Heart right ventricle (tissue), 16 donors: ENCODE measurements at regions not wholly inside any gene's neighbourhood (a gene's known extent, or its start where the extent isn't known, plus 50 kb on each side); places are given as distances from the start of the nearest gene placed in this dataset.

Experiments
- ATAC-seq, 8 donors: fragments of 200-7000 bp; cut with Tn5 transposase; one replicate each; pipeline ENCODE4 v1.9.1; 2020; ENCODE audit warnings: mild to moderate bottlenecking in 8 of 8, moderate library complexity in 8 of 8, moderate number of reproducible peaks in 1 of 8
- DNase-seq, 2 donors: peaks; one replicate each; pipeline ENCODE4 v3.0.0-alpha.2; 2020
- H3K27ac ChIP-seq, 10 donors: fragments of 200-600 bp; sonication (generic) in 2 of 10; one replicate each; pipeline versions ENCODE4 v1.5.0 to v1.8.0; 2020 to 2022; ENCODE audit warnings: mild to moderate bottlenecking in 3 of 10
- H3K27me3 ChIP-seq, 7 donors: fragments of 200-600 bp; one replicate each; pipeline ENCODE4 v1.8.0; 2021 to 2022; ENCODE audit warnings: mild to moderate bottlenecking in 2 of 7
- H3K36me3 ChIP-seq, 9 donors: fragments of 200-600 bp; sonication (generic) in 1 of 9; one replicate each; pipeline versions ENCODE4 v1.5.0 to v1.8.0; 2020 to 2022; ENCODE audit warnings: mild to moderate bottlenecking in 2 of 9
- H3K4me1 ChIP-seq, 9 donors: fragments of 200-600 bp; sonication (generic) in 1 of 9; one replicate each; pipeline versions ENCODE4 v1.5.0 to v1.8.0; 2020 to 2022; ENCODE audit warnings: mild to moderate bottlenecking in 4 of 9
- H3K4me3 ChIP-seq, 10 donors: fragments of 200-600 bp; sonication (generic) in 2 of 10; one replicate each; pipeline versions ENCODE4 v1.5.0 to v1.8.0; 2020 to 2022; ENCODE audit warnings: mild to moderate bottlenecking in 7 of 10, moderate library complexity in 2 of 10
- H3K9me3 ChIP-seq, 11 donors: fragments of 200-600 bp in 10 of 11; sonication (generic) in 2 of 11; one replicate each; pipeline versions ENCODE4 v1.5.0 to v1.8.0; 2013 to 2022; ENCODE audit warnings: mild to moderate bottlenecking in 2 of 11, control low read depth in 1 of 11, moderate library complexity in 1 of 11
- CTCF ChIP-seq, 9 donors: fragments of 200-600 bp; sonication (generic) in 2 of 9; IDR thresholded peaks; one replicate each; pipeline versions ENCODE4 v1.5.0 to v1.8.0; 2021 to 2022; ENCODE audit warnings: antibody characterized with exemption in 9 of 9, mild to moderate bottlenecking in 5 of 9, moderate library complexity in 1 of 9
- WGBS, 2 donors: extraction: QIAGEN DNeasy Blood & Tissue Kit; methylation state at CpG; one replicate each; pipeline ENCODE4 v1.1.7; 2013; ENCODE audit warnings: inconsistent platforms in 1 of 2; 5-methylcytosine and 5-hydroxymethylcytosine counted together
- intact Hi-C, 10 donors: fragments of 100-400 bp; cut with DNase I; formaldehyde crosslinking; loops; one replicate each; pipeline versions ENCODE4 v1.11.1 to v1.14.2; 2022
- donor health status: Arrhythmogenic right ventricular cardiomyopathy.
- donor health status: ischemic (EF 13 %, LVEDD 7.1; RV severe dilation, severe dysfunction).
- donor health status: healthy with polysubstance abuse.
- donor health status: DM: no; HTN: yes; CAD: no.
- donor health status: DM: no; HTN: no; CAD: no.
- donor health status: ischemic (EF 25% LVEDD 6.9; RV normal size, moderate dysfunction).
- donor health status: ischemic (EF 25% LVEDD 5.7; RV mildly dilated, moderate dysfunction).
- donor health status: healthy.
- donor health status: DM: yes; HTN: yes; CAD: no.
- donor health status: Ischemic cardiomyopathy.
- donor health status: ischemic (EF 35%, LVEDD 5.7; RV mildly dilated, moderate dysfunction).
- donor health status: nonischemic (EF 11% LVEDD 7.7; RV severe dilation, severe dysfunction).
- donor health status: DM: yes; HTN: yes; CAD: no.
- donor health status: PGD.
- donor health status: ischemic (EF 29% LVEDD 5.4; RV normal size, mild dysfunction).
- donor health status: nonischemic (EF 23%, LVEDD 6.1; RV moderate dilation, normal function).

GRCh38 chr14:83208341-83208740, 1674.7 kb upstream of the SEL1L start:
- DNase-seq (no peak), ATAC-seq (no peak)
- 56 to 60% methylated on average over 1 of the region's 1 CpG for WGBS, 2 donors
- H3K9me3 ChIP-seq: no peaks in the 10 kb centered on the region
- no peaks in the 10 kb centered on the region for H3K36me3 ChIP-seq
- intact Hi-C loops: no loop called here
- no peaks in the 10 kb centered on the region for H3K4me1 ChIP-seq
- no peak overlapping the region for H3K4me3 ChIP-seq
- no peaks in the 10 kb centered on the region for H3K27me3 ChIP-seq
- no peak for TF ChIP-seq CTCF (IDR thresholded peaks at IDR 0.05)
- no peak overlapping the region for H3K27ac ChIP-seq

- Histone ChIP-seq H3K4me1 (no peaks in the 10 kb centered on the region), H3K9me3 (no peaks in the 10 kb centered on the region), H3K4me3 (no peak overlapping the region), H3K27me3 (no peaks in the 10 kb centered on the region), H3K36me3 (no peaks in the 10 kb centered on the region), H3K27ac (no peak overlapping the region)
- no peak for TF ChIP-seq CTCF (IDR thresholded peaks at IDR 0.05)
- ATAC-seq (peak in 1 of 8 donors; percentile 78), DNase-seq (no peak)
- intact Hi-C loops: no loop called here
Observed at GRCh38 chr14:83217492-83217891, 1683.8 kb upstream of the SEL1L start.

DNA sequence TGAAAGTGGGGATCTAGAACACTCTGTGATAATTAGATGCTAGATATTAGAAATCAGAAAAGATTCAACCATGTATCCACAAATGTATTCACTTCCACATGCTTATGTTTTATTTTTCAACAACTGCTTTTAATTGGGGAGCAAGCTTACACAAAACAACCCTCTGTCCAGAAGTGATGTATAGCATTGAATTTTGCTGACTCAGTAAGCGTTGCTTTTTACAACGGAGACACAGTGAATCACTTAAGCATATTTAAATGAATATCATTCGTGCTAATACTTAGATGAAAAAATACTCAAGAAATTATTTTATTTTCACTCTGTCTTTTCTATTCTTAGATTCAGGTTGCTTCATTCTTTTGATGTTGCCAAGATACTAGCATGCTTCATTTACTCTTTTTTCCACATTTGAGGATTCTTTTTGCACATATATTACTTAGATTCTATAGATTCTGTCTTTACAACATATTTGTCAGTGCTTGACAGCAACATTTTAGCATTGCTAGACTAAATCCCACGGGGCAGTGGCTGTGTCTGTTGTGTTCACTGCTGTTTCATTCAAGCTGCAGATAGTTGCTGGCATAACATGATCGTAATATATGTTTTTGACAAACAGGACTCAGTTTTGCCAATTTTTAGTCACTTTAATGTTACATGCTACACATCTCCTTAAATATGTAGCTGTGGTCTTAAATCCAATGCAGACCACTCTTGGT, 1714.4 kb upstream of the SEL1L start:
- Histone ChIP-seq H3K4me3 (no peak overlapping the region), H3K9me3 (peaks cover 0 to 9% (median 0%) of the 10 kb centered on the region in 11 donors), H3K36me3 (no peaks in the 10 kb centered on the region), H3K27ac (no peak overlapping the region), H3K27me3 (no peaks in the 10 kb centered on the region), H3K4me1 (no peaks in the 10 kb centered on the region)
- ATAC-seq: no peak
- 74% methylated on average over 5 of the region's 5 CpGs for WGBS, 2 donors
- DNase-seq: no peak
- no peak for TF ChIP-seq CTCF (IDR thresholded peaks at IDR 0.05)
- intact Hi-C loops: no loop called here

- DNase-seq: no peak
- H3K27ac ChIP-seq: no peak overlapping the region
- no peak for ATAC-seq
- 70 to 83% methylated on average over 2 of the region's 2 CpGs for WGBS, 2 donors
- no peaks in the 10 kb centered on the region for H3K27me3 ChIP-seq
- H3K9me3 ChIP-seq: no peaks in the 10 kb centered on the region
- TF ChIP-seq CTCF (IDR thresholded peaks at IDR 0.05): no peak
- H3K36me3 ChIP-seq: no peaks in the 10 kb centered on the region
- intact Hi-C loops: no loop called here
- peaks cover 0 to 5% (median 0%) of the 10 kb centered on the region in 9 donors for H3K4me1 ChIP-seq
- H3K4me3 ChIP-seq: no peak overlapping the region
Observed at GRCh38 chr14:83251402-83251801, 1717.7 kb upstream of the SEL1L start.
